ENCODE measurements at regions not wholly inside any gene's neighbourhood (a gene's known extent, or its start where the extent isn't known, plus 50 kb on each side); places are given as distances from the start of the nearest gene placed in this dataset.
"Not testable (repeated sequence)": the region's sequence is repeated elsewhere in the genome, so short reads cannot be mapped to it uniquely, and the experiment has no call there.

DNA sequence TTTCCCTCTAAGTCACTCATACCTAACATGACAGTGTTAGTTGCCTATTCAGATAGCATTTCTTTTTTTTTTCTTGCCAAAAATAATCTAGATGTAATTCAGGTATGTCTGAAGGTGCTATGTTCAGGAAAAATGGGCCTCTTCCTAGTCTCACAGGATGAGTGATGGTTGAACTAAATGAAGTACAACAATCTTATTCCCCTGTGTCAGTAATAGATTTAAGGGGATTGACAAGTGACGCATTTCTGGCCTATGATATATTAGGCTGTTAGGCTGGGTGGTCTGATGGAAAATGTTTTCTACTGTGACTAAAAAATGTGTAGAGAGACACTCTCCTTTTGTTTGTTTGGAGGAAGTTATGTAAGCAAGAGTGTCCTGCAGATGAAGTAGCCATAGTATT lies 878.7 kb upstream of the SLITRK1 start:
- DNase-seq (ENCODE audit: insufficient read length, low spot score) (no peak), FAIRE-seq (no peak)
- TF ChIP-seq POLR2A (IDR thresholded peaks at IDR 0.05; ENCODE audit: low read depth, low read length) = no peak

DNA sequence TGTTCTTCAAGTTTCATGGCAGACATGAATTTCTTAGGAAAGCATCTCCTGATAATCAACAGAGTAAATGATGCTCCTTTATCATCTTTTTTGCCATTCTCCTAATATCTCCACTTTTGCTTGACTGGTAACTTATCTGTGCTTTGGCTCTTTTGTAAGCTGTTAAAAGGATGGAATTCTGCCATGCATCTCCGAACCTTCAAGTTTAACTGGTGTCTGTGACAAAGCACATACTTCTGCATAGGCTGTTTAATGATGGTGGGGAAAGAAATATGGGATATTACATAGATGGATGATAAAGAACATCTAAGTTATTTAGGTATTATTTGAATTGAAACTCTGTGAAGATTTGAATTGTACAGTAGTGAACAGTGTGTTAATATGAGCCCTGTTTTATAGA lies 866.9 kb upstream of the SLITRK1 start:
- FAIRE-seq = peak; percentile 23
- no peak for TF ChIP-seq POLR2A (IDR thresholded peaks at IDR 0.05; ENCODE audit: low read depth, low read length)
- DNase-seq (ENCODE audit: insufficient read length, low spot score) = no peak

DNA sequence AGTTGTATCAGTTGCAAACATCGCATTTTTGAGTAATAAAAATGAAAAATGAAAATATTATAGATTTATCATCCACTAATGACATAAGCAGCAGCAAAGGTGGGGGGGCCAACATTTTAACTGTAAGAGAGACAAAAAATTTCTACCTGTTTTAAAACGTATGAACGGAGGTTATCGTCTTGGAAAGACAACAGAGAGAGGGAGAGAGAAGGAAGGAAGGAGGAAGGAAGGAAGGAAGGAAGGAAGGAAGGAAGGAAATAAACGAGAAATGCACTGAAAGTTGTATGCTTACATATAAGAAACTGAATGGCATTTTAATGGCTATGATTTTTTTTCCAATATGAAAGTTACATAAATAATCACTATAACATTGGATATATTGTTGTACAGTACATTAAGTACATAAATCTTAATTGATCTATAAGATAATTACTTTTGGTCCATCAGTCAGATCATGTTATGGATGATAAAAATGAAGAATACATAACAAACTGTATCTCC lies 862.8 kb upstream of the SLITRK1 start:
- no peak for DNase-seq (ENCODE audit: insufficient read length, low spot score)
- no peak for FAIRE-seq
- TF ChIP-seq POLR2A (IDR thresholded peaks at IDR 0.05; ENCODE audit: low read depth, low read length) = no peak

DNA sequence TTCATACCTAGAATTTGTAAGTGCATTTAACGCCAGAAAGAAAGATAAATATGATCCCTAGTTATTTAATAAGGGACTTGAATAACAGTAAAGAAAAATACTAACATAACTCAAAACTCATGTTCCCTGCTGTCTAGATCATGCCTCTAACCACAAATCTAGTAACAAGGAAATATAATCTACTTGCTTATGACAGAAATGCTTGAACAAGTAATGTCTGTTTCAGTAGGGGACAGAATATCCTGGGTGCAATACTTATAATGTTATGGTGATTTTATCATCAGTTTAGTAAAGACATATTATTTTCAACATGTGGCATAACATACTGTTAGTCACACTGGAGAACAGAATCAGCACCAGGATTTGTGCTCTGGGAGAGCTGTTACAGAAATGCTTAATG lies 861.9 kb upstream of the SLITRK1 start:
- FAIRE-seq = no peak
- TF ChIP-seq POLR2A (IDR thresholded peaks at IDR 0.05; ENCODE audit: low read depth, low read length) = no peak
- DNase-seq (ENCODE audit: insufficient read length, low spot score) = no peak

DNA sequence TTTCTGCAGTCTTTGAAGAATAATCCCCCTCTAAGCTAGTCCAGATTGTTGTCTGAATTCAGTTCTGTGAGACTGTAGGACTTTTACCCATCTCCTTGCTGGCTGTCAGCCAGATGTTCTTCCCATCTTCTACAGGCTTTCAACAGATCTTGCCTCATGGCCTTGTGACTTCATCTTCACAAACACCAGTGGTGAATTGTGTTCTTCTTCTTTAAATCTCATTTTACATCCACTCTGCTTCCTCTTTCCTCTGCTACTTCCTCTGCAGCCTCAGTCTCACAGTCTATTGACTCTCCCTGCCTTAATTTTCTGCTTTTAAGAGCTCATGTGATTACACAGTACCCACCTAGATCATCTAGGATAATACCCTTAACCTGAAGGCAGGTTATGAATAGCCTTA lies 859.0 kb upstream of the SLITRK1 start:
- DNase-seq (ENCODE audit: insufficient read length, low spot score) = no peak
- TF ChIP-seq POLR2A (IDR thresholded peaks at IDR 0.05; ENCODE audit: low read depth, low read length) = no peak
- no peak for FAIRE-seq

DNA sequence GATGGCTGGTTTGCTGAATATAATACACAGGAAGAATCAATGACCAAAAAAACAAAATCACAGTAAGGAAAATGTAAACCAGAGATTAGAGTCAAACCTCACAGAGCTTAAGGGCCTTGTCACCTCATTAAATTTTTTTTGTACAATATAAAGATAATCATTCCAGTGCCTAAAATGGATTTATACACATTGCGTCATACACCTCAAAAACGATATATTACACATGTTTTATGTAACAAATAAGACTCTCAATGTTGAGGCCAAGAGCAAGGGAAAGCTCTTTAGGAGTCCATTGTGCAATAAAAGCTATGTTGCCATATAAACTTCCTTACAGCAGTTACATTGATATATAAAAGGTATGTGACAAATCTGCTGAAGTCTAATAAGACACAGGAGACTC lies 856.7 kb upstream of the SLITRK1 start:
- TF ChIP-seq POLR2A (IDR thresholded peaks at IDR 0.05; ENCODE audit: low read depth, low read length) = no peak
- no peak for FAIRE-seq
- no peak for DNase-seq (ENCODE audit: insufficient read length, low spot score)

DNA sequence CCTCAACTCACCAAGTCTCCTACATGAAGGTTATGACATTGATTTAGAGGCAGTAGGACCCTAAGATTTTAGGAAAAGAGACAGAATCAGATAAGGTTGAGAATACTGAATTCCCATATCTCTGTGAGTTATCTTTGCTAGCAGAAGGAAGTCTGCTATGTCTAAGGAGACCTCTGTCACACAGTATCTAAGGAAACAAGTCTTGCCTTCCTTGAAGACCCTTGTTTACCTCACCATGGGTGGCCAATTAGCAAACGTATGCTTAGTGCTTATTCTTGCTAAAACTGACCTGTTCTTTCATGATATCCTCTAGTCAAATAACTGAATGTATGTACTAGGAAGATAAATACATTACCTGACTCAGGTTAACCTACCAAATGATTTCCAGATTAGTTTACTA lies 855.4 kb upstream of the SLITRK1 start:
- DNase-seq (ENCODE audit: insufficient read length, low spot score) (no peak), FAIRE-seq (no peak)

DNA sequence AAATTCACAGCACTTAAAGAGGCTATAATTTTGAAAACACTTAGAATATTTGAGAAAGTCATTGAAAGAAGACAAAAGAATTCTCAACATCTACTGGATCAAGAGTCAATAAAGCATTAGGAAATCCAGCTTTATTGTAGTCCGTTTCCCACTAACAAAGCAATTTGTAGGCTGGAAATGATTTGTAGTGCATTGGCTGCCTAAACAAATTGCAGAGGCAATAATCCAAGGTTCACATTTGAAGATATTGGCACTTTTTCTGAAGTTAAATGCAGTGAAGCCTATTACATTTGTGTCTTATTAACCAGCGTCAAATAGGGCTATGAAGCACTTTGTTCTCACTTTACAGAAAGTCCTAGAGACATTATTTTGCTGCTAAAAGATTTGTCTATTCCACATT lies 848.1 kb upstream of the SLITRK1 start:
- no peak for TF ChIP-seq POLR2A (IDR thresholded peaks at IDR 0.05; ENCODE audit: low read depth, low read length)
- DNase-seq (ENCODE audit: insufficient read length, low spot score) = no peak
- no peak for FAIRE-seq

More for the DNA sequence above, 855.4 kb upstream of the SLITRK1 start:
- no peak for TF ChIP-seq POLR2A (IDR thresholded peaks at IDR 0.05; ENCODE audit: low read depth, low read length)

DNA sequence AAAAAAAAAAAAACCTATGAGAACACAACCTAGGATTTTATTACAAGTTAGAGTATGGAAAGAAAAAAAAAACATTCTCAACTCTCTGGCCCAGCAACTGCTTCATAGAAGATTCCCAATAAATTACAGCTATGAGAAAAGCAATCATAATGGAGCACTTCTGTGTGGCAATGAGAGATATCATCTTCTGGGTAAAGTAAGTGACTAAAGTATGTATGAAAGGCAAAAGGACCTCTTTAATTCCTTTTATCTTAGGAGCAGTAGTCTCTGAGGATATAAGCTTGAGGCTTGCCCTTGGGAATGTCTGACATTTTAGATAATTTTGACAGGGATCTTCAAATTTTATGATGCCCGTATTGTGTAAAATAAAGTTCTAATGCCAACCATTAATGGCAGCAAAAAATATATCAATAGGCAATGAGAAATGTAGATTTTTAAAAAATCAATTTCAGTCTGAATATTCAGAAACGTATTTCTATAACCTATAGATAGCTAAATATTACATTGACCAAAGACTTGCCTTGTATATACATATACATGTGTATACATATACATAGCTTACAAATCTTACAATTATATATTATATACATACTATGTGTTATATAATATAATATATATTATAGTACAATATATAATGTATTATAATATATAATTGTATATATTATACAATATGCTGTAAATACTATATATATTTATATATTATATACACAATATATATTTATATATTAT lies 823.9 kb upstream of the SLITRK1 start:
- no peak for TF ChIP-seq POLR2A (IDR thresholded peaks at IDR 0.05; ENCODE audit: low read depth, low read length)
- DNase-seq (ENCODE audit: insufficient read length, low spot score) = no peak
- peak; percentile 6 for FAIRE-seq

DNA sequence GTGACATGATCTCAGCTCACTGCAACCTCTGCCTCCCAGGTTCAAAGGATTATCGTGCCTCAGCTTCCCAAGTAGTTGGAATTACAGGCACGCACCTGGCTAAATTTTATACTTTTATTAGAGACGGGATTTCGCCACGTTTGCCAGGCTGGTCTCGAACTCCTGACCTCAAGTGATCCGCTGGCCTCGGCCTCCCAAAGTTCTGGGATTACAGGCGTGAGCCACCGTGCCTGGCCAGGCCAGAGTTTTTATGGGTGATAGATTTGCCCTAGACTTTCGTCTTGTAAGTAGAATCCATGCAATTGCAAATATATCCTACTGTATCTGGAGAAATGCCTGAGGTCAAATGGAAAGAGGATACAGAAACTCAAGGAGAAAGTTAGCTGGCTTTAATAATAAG lies 819.9 kb upstream of the SLITRK1 start:
- no peak for DNase-seq (ENCODE audit: insufficient read length, low spot score)
- no peak for FAIRE-seq
- TF ChIP-seq POLR2A (IDR thresholded peaks at IDR 0.05; ENCODE audit: low read depth, low read length) = no peak

DNA sequence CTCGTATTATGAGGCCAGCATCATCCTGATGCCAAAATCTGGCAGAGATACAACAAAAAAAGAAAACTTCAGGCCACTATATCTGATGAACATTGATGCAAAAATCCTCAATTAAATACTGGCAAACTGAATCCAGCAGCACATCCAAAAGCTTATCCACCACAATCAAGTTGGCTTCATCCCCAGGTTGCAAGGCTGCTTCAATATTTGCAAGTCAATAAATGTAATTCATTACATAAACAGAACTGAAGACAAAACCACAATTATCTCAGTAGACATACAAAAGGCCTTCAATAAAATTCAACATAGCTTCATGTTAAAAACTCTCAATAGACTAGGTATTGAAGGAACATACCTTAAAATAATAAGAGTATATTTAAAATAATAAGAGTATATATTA lies 815.3 kb upstream of the SLITRK1 start:
- FAIRE-seq; DNase-seq (ENCODE audit: insufficient read length, low spot score): not testable (repeated sequence)

DNA sequence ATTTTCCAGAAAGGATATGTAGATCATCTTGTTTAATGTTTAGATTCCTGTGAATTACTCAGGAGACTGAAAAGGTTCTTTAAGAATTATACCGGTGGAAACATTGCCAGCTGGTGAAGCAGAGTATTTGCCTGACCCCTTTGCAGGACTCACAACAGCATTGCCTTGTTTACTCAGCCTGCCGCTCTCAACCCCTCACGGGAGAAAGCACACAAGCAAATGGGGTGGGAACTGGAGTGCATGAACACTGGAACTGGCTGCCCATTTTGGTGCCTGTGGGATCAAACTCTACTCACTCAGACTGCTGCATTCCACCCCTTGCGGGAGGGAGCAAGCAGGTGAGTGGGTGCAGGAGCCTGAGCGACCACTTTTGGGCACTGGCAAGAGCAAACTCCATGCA lies 804.7 kb upstream of the SLITRK1 start:
- FAIRE-seq = no peak
- no peak for DNase-seq (ENCODE audit: insufficient read length, low spot score)
- TF ChIP-seq POLR2A (IDR thresholded peaks at IDR 0.05; ENCODE audit: low read depth, low read length) = no peak

DNA sequence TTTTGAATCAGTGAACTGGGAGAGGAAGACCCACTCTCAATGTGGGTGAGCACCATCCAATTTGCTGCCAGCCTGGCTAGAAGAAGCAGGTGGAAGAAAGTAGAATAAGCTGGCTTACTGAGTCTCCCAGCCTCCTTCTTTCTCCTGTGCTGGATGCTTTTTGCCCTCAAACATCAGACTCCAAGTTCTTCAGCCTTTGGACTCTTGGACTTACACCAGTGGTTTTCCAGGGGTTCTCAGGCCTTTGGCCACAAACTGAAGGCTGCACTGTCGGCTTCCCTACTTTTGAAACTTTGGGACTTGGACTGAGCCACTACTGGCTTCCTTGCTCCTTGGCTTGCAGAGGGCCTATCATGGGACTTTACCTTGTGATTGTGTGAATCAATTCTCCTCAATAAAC lies 804.2 kb upstream of the SLITRK1 start:
- TF ChIP-seq POLR2A (IDR thresholded peaks at IDR 0.05; ENCODE audit: low read depth, low read length) = no peak
- FAIRE-seq (no peak), DNase-seq (ENCODE audit: insufficient read length, low spot score) (no peak)

DNA sequence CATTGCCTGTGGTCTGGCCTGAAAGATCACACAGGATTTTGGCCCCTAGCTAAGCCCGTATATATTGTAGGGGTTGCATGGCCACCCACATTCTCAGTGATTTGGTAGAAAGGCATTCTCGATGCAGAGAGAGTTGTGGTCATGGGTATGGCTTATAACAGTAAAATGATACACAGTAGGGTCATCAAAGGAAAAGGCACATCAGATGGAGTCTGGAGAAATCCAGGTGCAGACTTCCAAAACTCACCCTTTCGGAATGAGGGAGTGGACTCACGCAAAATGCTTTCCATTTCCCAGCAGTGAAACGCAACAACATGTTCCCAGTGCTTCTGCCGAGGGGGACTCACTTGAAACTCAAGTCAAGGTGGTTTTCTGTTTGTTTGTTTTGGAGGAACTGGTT lies 802.5 kb upstream of the SLITRK1 start:
- DNase-seq (ENCODE audit: insufficient read length, low spot score) (no peak), FAIRE-seq (no peak)
- TF ChIP-seq POLR2A (IDR thresholded peaks at IDR 0.05; ENCODE audit: low read depth, low read length) = no peak

DNA sequence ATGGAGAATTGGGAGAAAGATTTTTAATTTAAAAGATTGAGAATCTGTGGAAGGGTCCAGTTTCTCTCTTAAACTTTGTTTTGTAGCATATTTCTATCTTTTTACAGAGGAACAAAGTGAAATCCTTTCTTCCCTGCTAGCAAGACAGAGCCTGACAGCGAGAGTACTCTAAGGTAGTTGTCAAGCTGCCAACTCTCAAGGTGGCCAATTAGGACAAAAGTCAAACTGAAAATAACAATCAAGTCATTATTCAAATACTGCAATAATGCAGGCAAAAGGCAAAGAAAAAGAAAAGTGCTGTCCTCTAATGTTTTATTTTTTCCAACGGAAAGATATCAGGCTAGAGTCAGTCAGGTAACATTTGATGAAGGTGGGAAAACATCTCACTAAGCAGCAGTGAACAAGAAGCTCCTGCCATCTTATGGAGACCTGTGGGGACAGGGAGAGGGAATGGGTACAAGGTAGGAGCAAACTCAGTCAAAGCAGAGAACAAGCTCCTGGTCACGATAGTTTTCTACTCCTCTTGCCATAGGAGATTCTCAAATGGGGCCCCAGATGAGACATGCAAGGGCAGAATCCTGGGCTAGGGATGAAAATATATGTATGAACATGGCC lies 801.9 kb upstream of the SLITRK1 start:
- FAIRE-seq (no peak), DNase-seq (ENCODE audit: insufficient read length, low spot score) (no peak)
- no peak for TF ChIP-seq POLR2A (IDR thresholded peaks at IDR 0.05; ENCODE audit: low read depth, low read length)
